ENCODE measurements at regions not wholly inside any gene's neighbourhood (a gene's known extent, or its start where the extent isn't known, plus 50 kb on each side); places are given as distances from the start of the nearest gene placed in this dataset.

DNA sequence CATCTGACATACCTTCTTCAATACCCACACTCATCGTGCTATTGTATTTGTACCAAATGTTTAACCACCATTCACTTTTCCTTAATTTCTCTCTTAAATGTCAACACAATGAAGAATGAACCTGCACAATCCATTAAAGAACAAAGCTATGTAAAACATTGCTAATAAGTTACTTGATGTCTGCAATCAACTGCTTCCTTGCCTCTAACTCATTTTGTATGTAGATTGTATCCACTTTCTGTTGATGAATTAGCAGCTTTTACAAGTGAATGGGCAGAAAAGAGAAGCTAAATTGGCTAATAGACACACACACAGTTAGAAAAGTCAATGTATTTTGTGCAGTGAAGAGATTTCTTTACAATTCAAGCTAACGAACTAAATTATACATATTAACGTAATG, 212.5 kb upstream of the NDST3 start:
- TF ChIP-seq, protein P1, sequence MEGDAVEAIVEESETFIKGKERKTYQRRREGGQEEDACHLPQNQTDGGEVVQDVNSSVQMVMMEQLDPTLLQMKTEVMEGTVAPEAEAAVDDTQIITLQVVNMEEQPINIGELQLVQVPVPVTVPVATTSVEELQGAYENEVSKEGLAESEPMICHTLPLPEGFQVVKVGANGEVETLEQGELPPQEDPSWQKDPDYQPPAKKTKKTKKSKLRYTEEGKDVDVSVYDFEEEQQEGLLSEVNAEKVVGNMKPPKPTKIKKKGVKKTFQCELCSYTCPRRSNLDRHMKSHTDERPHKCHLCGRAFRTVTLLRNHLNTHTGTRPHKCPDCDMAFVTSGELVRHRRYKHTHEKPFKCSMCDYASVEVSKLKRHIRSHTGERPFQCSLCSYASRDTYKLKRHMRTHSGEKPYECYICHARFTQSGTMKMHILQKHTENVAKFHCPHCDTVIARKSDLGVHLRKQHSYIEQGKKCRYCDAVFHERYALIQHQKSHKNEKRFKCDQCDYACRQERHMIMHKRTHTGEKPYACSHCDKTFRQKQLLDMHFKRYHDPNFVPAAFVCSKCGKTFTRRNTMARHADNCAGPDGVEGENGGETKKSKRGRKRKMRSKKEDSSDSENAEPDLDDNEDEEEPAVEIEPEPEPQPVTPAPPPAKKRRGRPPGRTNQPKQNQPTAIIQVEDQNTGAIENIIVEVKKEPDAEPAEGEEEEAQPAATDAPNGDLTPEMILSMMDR (IDR thresholded peaks at IDR 0.05 in 4 of 5, conservative IDR thresholded peaks at IDR 0.05 in 1 of 5) = no peak
- no peak for TF ChIP-seq POLR2A (IDR thresholded peaks at IDR 0.05)

Measured in gastrocnemius medialis (tissue), 4 donors.